CD4-positive, alpha-beta T cell treated with Interleukin-4 for 4 hours (primary cell): ENCODE measurements at regions not wholly inside any gene's neighbourhood (a gene's known extent, or its start where the extent isn't known, plus 50 kb on each side); places are given as distances from the start of the nearest gene placed in this dataset.

Experiments
- DNase-seq: peaks from one replicate; pipeline ENCODE4 v3.0.0-alpha.2; 2020

GRCh38 chr3:99071096-99071495, 169.6 kb upstream of the DCBLD2 start:
- no peak for DNase-seq

GRCh38 chr3:99069973-99070372, 168.5 kb upstream of the DCBLD2 start:
- DNase-seq = no peak

GRCh38 chr3:99066863-99067262, 165.4 kb upstream of the DCBLD2 start:
- no peak for DNase-seq

- DNase-seq = no peak
These were observed 147.7 kb upstream of the DCBLD2 start for GRCh38 chr3:99049164-99049563.

- DNase-seq = no peak
These were observed 140.3 kb upstream of the DCBLD2 start for GRCh38 chr3:99041747-99042146.

GRCh38 chr3:99031778-99032177, 130.3 kb upstream of the DCBLD2 start:
- no peak for DNase-seq

- DNase-seq = peak; percentile 2
These were observed 122.2 kb upstream of the DCBLD2 start for GRCh38 chr3:99023590-99024192.

GRCh38 chr3:99021466-99021865, 120.0 kb upstream of the DCBLD2 start:
- no peak for DNase-seq

- no peak for DNase-seq
These were observed 115.0 kb upstream of the DCBLD2 start for GRCh38 chr3:99016452-99016851.

GRCh38 chr3:99013777-99014315, 112.4 kb upstream of the DCBLD2 start:
- DNase-seq = no peak

GRCh38 chr3:99013077-99013476, 111.6 kb upstream of the DCBLD2 start:
- DNase-seq = no peak

GRCh38 chr3:99012051-99012450, 110.6 kb upstream of the DCBLD2 start:
- no peak for DNase-seq

GRCh38 chr3:99009851-99010250, 108.4 kb upstream of the DCBLD2 start:
- no peak for DNase-seq

- DNase-seq = no peak
These were observed 105.2 kb upstream of the DCBLD2 start for GRCh38 chr3:99006686-99007085.

- DNase-seq = no peak
These were observed 98.2 kb upstream of the DCBLD2 start for GRCh38 chr3:98999675-99000074.

- DNase-seq = no peak
These were observed 92.8 kb upstream of the DCBLD2 start for GRCh38 chr3:98994128-98994762.

GRCh38 chr3:98991393-98991792, 89.9 kb upstream of the DCBLD2 start:
- no peak for DNase-seq

GRCh38 chr3:98990657-98991056, 89.2 kb upstream of the DCBLD2 start:
- no peak for DNase-seq

- no peak for DNase-seq
These were observed 84.6 kb upstream of the DCBLD2 start for GRCh38 chr3:98986073-98986472.

GRCh38 chr3:98985431-98985830, 83.9 kb upstream of the DCBLD2 start:
- DNase-seq = no peak

GRCh38 chr3:98984024-98984423, 82.5 kb upstream of the DCBLD2 start:
- no peak for DNase-seq

- no peak for DNase-seq
These were observed 80.9 kb upstream of the DCBLD2 start for GRCh38 chr3:98982351-98982750.

GRCh38 chr3:98980915-98981596, 79.6 kb upstream of the DCBLD2 start:
- DNase-seq = no peak

GRCh38 chr3:98979296-98979695, 77.8 kb upstream of the DCBLD2 start:
- DNase-seq = no peak
